Aorta (tissue), 5 donors: ENCODE measurements at regions not wholly inside any gene's neighbourhood (a gene's known extent, or its start where the extent isn't known, plus 50 kb on each side); places are given as distances from the start of the nearest gene placed in this dataset.

Experiments used
- ATAC-seq: fragments of 200-7000 bp; cut with Tn5 transposase; one replicate; pipeline ENCODE4 v1.9.1; 2022; ENCODE audit warnings: moderate library complexity; ENCODE audit not compliant: low FRiP score
- DNase-seq, 2 donors: peaks; one replicate each; pipeline ENCODE4 v3.0.0-alpha.2; 2020
- H3K27ac ChIP-seq, 2 donors: one replicate each; pipeline ENCODE4 v1.5.1; 2013; ENCODE audit warnings: low read length in 2 of 2, mild to moderate bottlenecking in 2 of 2, moderate library complexity in 2 of 2, control low read depth in 1 of 2, inconsistent platforms in 1 of 2, low read depth in 1 of 2
- H3K27me3 ChIP-seq, 2 donors: one replicate each; pipeline ENCODE4 v1.6.1; 2013; ENCODE audit warnings: control low read depth in 1 of 2, low read length in 1 of 2, mild to moderate bottlenecking in 1 of 2, moderate library complexity in 1 of 2; ENCODE audit not compliant: insufficient read depth in 2 of 2, control insufficient read depth in 1 of 2
- H3K36me3 ChIP-seq, 2 donors: one replicate each; pipeline ENCODE4 v1.6.1; 2013; ENCODE audit warnings: control low read depth in 1 of 2, low read length in 1 of 2, mild to moderate bottlenecking in 1 of 2; ENCODE audit not compliant: insufficient read depth in 2 of 2, control insufficient read depth in 1 of 2
- H3K4me1 ChIP-seq, 2 donors: one replicate each; pipeline ENCODE4 v1.6.1; 2013; ENCODE audit warnings: low read length in 2 of 2, control low read depth in 1 of 2, mild to moderate bottlenecking in 1 of 2, moderate library complexity in 1 of 2; ENCODE audit not compliant: insufficient read depth in 2 of 2, control insufficient read depth in 1 of 2
- H3K4me3 ChIP-seq, 2 donors: one replicate each; pipeline ENCODE4 v1.5.1; 2013; ENCODE audit warnings: low read length in 2 of 2, control low read depth in 1 of 2, mild to moderate bottlenecking in 1 of 2
- H3K9me3 ChIP-seq: one replicate; pipeline ENCODE4 v1.6.1; 2013; ENCODE audit warnings: mild to moderate bottlenecking, low read length; ENCODE audit not compliant: control insufficient read depth
- WGBS, 2 donors: extraction: QIAGEN DNeasy Blood & Tissue Kit; methylation state at CpG; one replicate each; pipeline ENCODE4 v1.1.7; 2013; 5-methylcytosine and 5-hydroxymethylcytosine counted together
- intact Hi-C, 2 donors: fragments of 100-400 bp; cut with DNase I; formaldehyde crosslinking; loops; one replicate each; pipeline versions ENCODE4 v1.14.2 to v1.15.0; 2022
- donor health status: healthy with polysubstance abuse.
- donor health status: Bipolar disorder and iron deficiency.
- donor health status: DM: no; HTN: no; CAD: no.
- donor health status: DM: no; HTN: no; CAD: no.
- donor health status: DM: yes; HTN: yes; CAD: no.

GRCh38 chr13:40404967-40405716, 261.3 kb downstream of the FOXO1 start:
- Histone ChIP-seq H3K4me3 (no peak overlapping the region), H3K4me1 (no peaks in the 10 kb centered on the region), H3K36me3 (no peaks in the 10 kb centered on the region), H3K27ac (no peak overlapping the region), H3K27me3 (no peaks in the 10 kb centered on the region), H3K9me3 (no peaks in the 10 kb centered on the region)
- WGBS, 2 donors: 96 to 98% methylated on average over 4 of the region's 4 CpGs
- intact Hi-C loops: loop anchor here in 1 of 2 donors (5.0 kb wide), 1 partner anchor 267 kb away; no protein-coding TSS in a partner anchor
- ATAC-seq (no peak), DNase-seq (no peak)

DNA sequence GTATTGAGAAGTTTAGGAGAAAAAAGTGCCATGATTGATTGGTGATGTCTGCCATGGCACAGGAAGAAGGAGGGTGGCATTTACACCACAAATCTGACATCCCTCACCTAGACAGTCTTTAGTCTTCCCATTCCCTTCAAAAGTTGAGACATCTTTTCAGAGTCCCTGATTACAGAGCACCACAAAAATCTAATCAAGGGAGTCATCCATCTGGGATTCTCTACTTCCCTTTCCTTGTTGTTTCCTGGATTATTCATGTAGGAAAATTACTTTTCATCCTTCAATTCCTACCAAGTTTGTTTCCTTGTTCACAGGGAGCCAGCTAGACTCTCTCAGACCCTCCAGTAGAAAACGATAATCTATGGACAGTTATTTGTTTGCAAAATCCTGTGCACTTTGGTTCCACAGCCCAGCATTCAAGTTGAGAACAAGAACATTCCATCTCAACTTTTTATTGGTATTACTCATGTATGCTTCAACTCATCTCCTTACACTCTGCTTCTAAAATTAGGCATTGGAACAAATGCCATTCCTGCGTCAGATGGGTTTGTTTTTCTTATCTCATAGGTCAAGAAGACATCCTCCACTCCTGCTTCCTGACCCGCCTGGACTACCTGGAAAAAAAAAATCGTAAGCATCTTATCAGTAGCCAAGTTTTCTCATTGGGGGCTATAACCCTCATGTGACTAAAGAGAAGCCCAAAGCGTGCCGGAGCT, 259.9 kb downstream of the FOXO1 start:
- no peak overlapping the region for H3K27ac ChIP-seq
- intact Hi-C loops: loop anchor here in 1 of 2 donors (5.0 kb wide), 1 partner anchor 266 kb away; no protein-coding TSS in a partner anchor
- WGBS, 2 donors: 76 to 81% methylated on average over 6 of the region's 6 CpGs
- H3K9me3 ChIP-seq: no peaks in the 10 kb centered on the region
- ATAC-seq: no peak
- H3K4me3 ChIP-seq: no peak overlapping the region
- H3K36me3 ChIP-seq: no peaks in the 10 kb centered on the region
- DNase-seq: no peak
- H3K27me3 ChIP-seq: no peaks in the 10 kb centered on the region
- H3K4me1 ChIP-seq: no peaks in the 10 kb centered on the region

- Histone ChIP-seq H3K4me3 (no peak overlapping the region), H3K27ac (no peak overlapping the region), H3K4me1 (no peaks in the 10 kb centered on the region), H3K36me3 (no peaks in the 10 kb centered on the region), H3K27me3 (no peaks in the 10 kb centered on the region), H3K9me3 (no peaks in the 10 kb centered on the region)
- intact Hi-C loops: loop anchor here in 1 of 2 donors (5.0 kb wide), 1 partner anchor 265 kb away; no protein-coding TSS in a partner anchor
- DNase-seq: no peak
- 96 to 99% methylated on average over 3 of the region's 3 CpGs for WGBS, 2 donors
- no peak for ATAC-seq
Measured at GRCh38 chr13:40407567-40407966, 258.9 kb downstream of the FOXO1 start.

GRCh38 chr13:40408602-40409001, 257.8 kb downstream of the FOXO1 start:
- ATAC-seq (no peak), DNase-seq (no peak)
- 77 to 83% methylated on average over 5 of the region's 5 CpGs for WGBS, 2 donors
- no peaks in the 10 kb centered on the region for H3K27me3 ChIP-seq
- H3K9me3 ChIP-seq: no peaks in the 10 kb centered on the region
- no peaks in the 10 kb centered on the region for H3K4me1 ChIP-seq
- no peak overlapping the region for H3K27ac ChIP-seq
- intact Hi-C loops: loop anchor here in 1 of 2 donors (5.0 kb wide), 1 partner anchor 264 kb away; no protein-coding TSS in a partner anchor
- H3K36me3 ChIP-seq: no peaks in the 10 kb centered on the region
- no peak overlapping the region for H3K4me3 ChIP-seq

DNA sequence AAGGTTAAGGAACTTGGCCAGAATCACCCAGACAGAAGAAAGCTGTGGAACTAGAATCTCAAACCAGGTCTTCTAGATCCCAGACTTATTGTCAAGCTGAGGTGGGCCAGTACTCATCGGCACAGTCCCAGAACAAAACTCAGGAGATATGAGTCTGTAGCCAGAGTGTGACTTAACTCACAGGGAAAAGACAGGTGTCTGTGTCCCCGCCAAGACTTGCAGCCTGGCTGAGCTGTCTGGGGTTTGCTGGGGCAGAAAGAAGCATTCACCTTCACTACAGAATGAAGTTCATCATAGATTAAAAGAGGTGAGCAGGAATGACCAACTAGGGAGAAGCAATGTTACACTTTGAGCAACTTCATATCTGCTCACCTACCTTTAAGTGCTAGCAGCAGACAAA, 257.2 kb downstream of the FOXO1 start:
- DNase-seq: no peak
- ATAC-seq: no peak
- no peak overlapping the region for H3K27ac ChIP-seq
- H3K4me3 ChIP-seq: no peak overlapping the region
- H3K36me3 ChIP-seq: no peaks in the 10 kb centered on the region
- no peaks in the 10 kb centered on the region for H3K4me1 ChIP-seq
- no peaks in the 10 kb centered on the region for H3K9me3 ChIP-seq
- intact Hi-C loops: loop anchor here in 1 of 2 donors (5.0 kb wide), 1 partner anchor 263 kb away; no protein-coding TSS in a partner anchor
- no peaks in the 10 kb centered on the region for H3K27me3 ChIP-seq
- 95 to 98% methylated on average over 2 of the region's 2 CpGs for WGBS, 2 donors

GRCh38 chr13:40410315-40410714, 256.1 kb downstream of the FOXO1 start:
- intact Hi-C loops: no loop called here
- Histone ChIP-seq H3K4me3 (no peak overlapping the region), H3K27me3 (no peaks in the 10 kb centered on the region), H3K4me1 (no peaks in the 10 kb centered on the region), H3K9me3 (no peaks in the 10 kb centered on the region), H3K36me3 (no peaks in the 10 kb centered on the region), H3K27ac (no peak overlapping the region)
- DNase-seq (no peak), ATAC-seq (no peak)
- 100% methylated on average over 1 of the region's 1 CpG for WGBS, 2 donors

GRCh38 chr13:40420160-40420740, 246.2 kb downstream of the FOXO1 start:
- intact Hi-C loops: no loop called here
- H3K4me3 ChIP-seq: no peak overlapping the region
- no peaks in the 10 kb centered on the region for H3K4me1 ChIP-seq
- H3K27me3 ChIP-seq: no peaks in the 10 kb centered on the region
- H3K27ac ChIP-seq: no peak overlapping the region
- H3K9me3 ChIP-seq: no peaks in the 10 kb centered on the region
- whole genome bisulfite sequencing, 2 donors: 79 to 83% methylated on average over 6 of the region's 6 CpGs
- no peak for ATAC-seq
- H3K36me3 ChIP-seq: no peaks in the 10 kb centered on the region
- DNase-seq: no peak

GRCh38 chr13:40422588-40423235, 243.7 kb downstream of the FOXO1 start:
- Histone ChIP-seq H3K4me1 (no peaks in the 10 kb centered on the region), H3K27me3 (no peaks in the 10 kb centered on the region), H3K27ac (no peak overlapping the region), H3K4me3 (no peak overlapping the region), H3K36me3 (no peaks in the 10 kb centered on the region), H3K9me3 (no peaks in the 10 kb centered on the region)
- intact Hi-C loops: no loop called here
- ATAC-seq: no peak
- WGBS, 2 donors: 81 to 88% methylated on average over 4 of the region's 4 CpGs
- DNase-seq: no peak
